ENCODE measurements at regions not wholly inside any gene's neighbourhood (a gene's known extent, or its start where the extent isn't known, plus 50 kb on each side); places are given as distances from the start of the nearest gene placed in this dataset.

GRCh38 chr6:77133031-77133430 lies 330.3 kb downstream of the HTR1B start:
- no peaks in the 10 kb centered on the region; the same call in 1 of the 2 replicates for H3K36me3 ChIP-seq (ENCODE audit: control insufficient read depth, insufficient read depth, low read length)
- CTCF ChIA-PET, result no interaction called here
- BruUV-seq (replicated peaks), result no TSS peak
- DNase-seq (ENCODE audit: low read depth, low spot score) (no peak), ATAC-seq (no peak)
- no peaks in the 10 kb centered on the region for H3K27me3 ChIP-seq (ENCODE audit: control insufficient read depth, insufficient read depth, low read length)
- no peaks in the 10 kb centered on the region for H3K9me3 ChIP-seq (ENCODE audit: control insufficient read depth, insufficient read depth, low read depth, low read length)
- in situ Hi-C loops (cut with HindIII; ENCODE audit: low pct_unique_long_range_greater_than_20kb, low sequenced_read_pairs), result no loop called here
- no peak overlapping the region for H3K27ac ChIP-seq (ENCODE audit: low read length)
- POLR2A ChIA-PET, result no interaction called here
- intact Hi-C loops (cut with micrococcal nuclease; ENCODE audit: unreplicated experiment), result no loop called here
- no peak for TF ChIP-seq POLR2AphosphoS5 (IDR thresholded peaks at IDR 0.05; ENCODE audit: low read depth, low read length)
- no peak for TF ChIP-seq CTCF (IDR thresholded peaks at IDR 0.05)
- TF ChIP-seq TCF7L2 (IDR thresholded peaks at IDR 0.05; ENCODE audit: low read depth, low read length), result no peak
- TF ChIP-seq REST (IDR thresholded peaks at IDR 0.05; ENCODE audit: insufficient read depth in 1 of 2, low read depth in 2 of 2, low read length in 1 of 2), result no peak
- TF ChIP-seq SIN3A (IDR thresholded peaks at IDR 0.05; ENCODE audit: borderline replicate concordance, insufficient read depth, low read depth, low read length), result no peak
- H3K4me3 ChIP-seq (ENCODE audit: low read depth in 2 of 2, low read length in 2 of 2), result no peak overlapping the region
- H3K4me1 ChIP-seq (ENCODE audit: control insufficient read depth, insufficient read depth, low read length), result no peaks in the 10 kb centered on the region

- ATAC-seq (no peak), DNase-seq (ENCODE audit: low read depth, low spot score) (no peak)
- in situ Hi-C loops (cut with HindIII; ENCODE audit: low pct_unique_long_range_greater_than_20kb, low sequenced_read_pairs) (no loop called here), intact Hi-C loops (cut with micrococcal nuclease; ENCODE audit: unreplicated experiment) (no loop called here)
- H3K27me3 ChIP-seq (ENCODE audit: control insufficient read depth, insufficient read depth, low read length), result no peaks in the 10 kb centered on the region
- ChIA-PET POLR2A (no interaction called here), CTCF (no interaction called here)
- no peak for TF ChIP-seq SIN3A (IDR thresholded peaks at IDR 0.05; ENCODE audit: borderline replicate concordance, insufficient read depth, low read depth, low read length)
- no peak for TF ChIP-seq TCF7L2 (IDR thresholded peaks at IDR 0.05; ENCODE audit: low read depth, low read length)
- TF ChIP-seq CTCF (IDR thresholded peaks at IDR 0.05), result no peak
- TF ChIP-seq POLR2AphosphoS5 (IDR thresholded peaks at IDR 0.05; ENCODE audit: low read depth, low read length), result no peak
- TF ChIP-seq REST (IDR thresholded peaks at IDR 0.05; ENCODE audit: insufficient read depth in 1 of 2, low read depth in 2 of 2, low read length in 1 of 2), result no peak
- no TSS peak for BruUV-seq (replicated peaks)
- no peak overlapping the region for H3K27ac ChIP-seq (ENCODE audit: low read length)
- H3K36me3 ChIP-seq (ENCODE audit: control insufficient read depth, insufficient read depth, low read length), result no peaks in the 10 kb centered on the region; the same call in 1 of the 2 replicates
- H3K4me3 ChIP-seq (ENCODE audit: low read depth in 2 of 2, low read length in 2 of 2), result no peak overlapping the region
- H3K4me1 ChIP-seq (ENCODE audit: control insufficient read depth, insufficient read depth, low read length), result no peaks in the 10 kb centered on the region
- no peaks in the 10 kb centered on the region for H3K9me3 ChIP-seq (ENCODE audit: control insufficient read depth, insufficient read depth, low read depth, low read length)
These were observed 331.9 kb downstream of the HTR1B start for GRCh38 chr6:77131426-77131825.

Measured in Panc1 (cell line).